GM19035 (cell line): ENCODE measurements at regions not wholly inside any gene's neighbourhood (a gene's known extent, or its start where the extent isn't known, plus 50 kb on each side); places are given as distances from the start of the nearest gene placed in this dataset.
"Not testable (repeated sequence)": the region's sequence is repeated elsewhere in the genome, so short reads cannot be mapped to it uniquely, and the experiment has no call there.

Source experiments
- ATAC-seq: cut with Tn5 transposase; IDR thresholded peaks from one replicate; pipeline ENCODE4 v1.9.1; 2021; ENCODE audit not compliant: unreplicated experiment

GRCh38 chr5:17952231-17952630, 318.0 kb downstream of the TAF11L14 start:
- no peak for ATAC-seq

DNA sequence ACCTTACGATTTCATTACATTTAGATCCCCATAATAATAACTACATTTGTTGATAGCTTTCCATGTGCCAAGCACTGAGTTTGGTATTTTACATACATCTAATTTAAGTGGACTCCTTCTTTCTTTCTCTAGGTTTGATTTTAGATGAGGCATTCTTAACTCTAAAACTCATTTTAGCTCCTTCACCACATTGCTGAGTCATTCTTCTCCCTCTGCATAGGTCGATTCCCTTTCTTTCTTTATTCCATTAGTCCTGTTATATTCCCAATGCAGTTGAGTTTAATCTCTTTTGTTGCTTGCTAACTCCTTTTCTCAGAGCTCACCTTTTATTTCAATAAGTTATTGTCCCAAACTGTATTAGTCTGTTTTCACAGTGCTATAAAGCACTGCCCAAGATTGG, 329.8 kb downstream of the TAF11L14 start:
- ATAC-seq, result no peak

GRCh38 chr5:17966640-17967402, 332.6 kb downstream of the TAF11L14 start:
- ATAC-seq, result no peak

- ATAC-seq, result no peak
These were observed 342.1 kb downstream of the TAF11L14 start for GRCh38 chr5:17976404-17976803.

DNA sequence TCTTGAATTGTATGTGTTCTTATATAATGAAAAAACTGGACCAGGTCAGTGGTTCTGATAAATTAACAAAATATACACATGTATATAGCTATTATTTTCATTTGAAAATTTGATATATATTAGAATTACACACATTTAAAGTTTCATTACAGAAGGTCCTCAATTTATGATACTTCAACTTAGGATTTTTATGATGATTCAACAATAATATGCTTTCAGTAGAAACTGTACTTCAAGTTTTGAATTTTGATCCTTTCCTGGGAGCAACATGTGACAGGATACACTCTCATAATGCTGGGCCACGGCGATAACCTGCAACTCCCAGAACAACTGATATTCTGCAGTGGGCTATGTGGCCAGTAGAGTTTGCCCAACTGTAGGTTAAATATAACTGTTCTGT, 344.7 kb downstream of the TAF11L14 start:
- ATAC-seq, result no peak

- not testable (repeated sequence) for ATAC-seq
These were observed 348.4 kb downstream of the TAF11L14 start for GRCh38 chr5:17982626-17983025.

DNA sequence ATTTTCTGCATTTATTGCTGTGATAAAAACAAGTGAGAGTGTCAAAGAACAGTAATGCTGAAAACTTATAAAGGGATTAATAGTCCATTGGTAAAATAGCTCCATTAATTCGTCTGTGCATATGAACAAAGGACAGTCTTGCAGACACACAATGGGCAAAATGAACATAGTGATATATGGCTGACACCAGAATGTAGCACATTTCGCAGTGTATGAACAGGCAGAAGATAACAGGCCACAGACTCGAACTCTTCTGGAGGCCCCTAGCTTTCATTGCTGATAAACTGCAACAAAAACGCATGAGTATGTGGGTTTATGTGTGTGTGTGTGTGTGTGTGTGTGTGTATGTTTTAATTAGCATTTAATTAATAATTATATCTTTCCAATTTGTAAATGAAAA, 354.8 kb downstream of the TAF11L14 start:
- no peak for ATAC-seq

- no peak for ATAC-seq
These were observed 355.6 kb downstream of the TAF11L14 start for GRCh38 chr5:17989567-17990563.

DNA sequence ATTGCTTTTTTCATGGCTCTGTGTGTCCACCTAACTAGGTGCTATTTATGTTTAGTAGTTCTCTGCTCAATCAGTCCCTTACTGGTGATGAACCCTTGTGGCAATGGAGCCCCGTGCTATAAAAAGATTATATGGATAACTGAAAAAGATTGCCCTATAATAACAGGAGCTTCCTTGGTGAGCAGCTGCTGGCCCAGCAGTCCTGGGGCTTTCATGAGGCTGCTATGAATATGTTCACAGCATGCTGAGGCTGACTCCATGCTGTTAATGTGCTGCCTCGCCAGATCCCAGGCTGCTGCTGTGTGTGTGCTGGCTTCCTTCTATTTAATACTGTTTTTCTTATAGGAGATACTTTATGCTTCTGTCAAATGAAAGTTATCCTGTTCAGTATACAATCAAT, 357.5 kb downstream of the TAF11L14 start:
- no peak for ATAC-seq

DNA sequence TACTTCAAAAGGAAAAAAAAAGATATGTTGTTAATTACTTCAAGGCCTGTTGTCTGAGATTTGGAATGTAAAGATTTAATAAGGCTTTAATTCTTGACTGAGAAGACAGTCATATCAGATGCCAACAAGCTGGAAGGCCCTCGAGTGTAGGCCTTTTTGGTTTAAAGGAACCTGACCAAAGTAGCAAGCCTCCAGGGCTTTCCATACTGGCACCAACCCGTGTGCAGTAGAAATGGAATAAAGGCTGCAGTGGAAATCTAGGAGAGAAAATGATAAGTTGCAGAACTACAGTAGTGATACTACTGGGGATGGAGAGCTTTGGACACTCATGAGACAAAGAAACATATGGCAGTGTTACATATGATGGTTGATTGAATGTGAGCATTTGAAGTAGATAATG, 358.0 kb downstream of the TAF11L14 start:
- no peak for ATAC-seq

GRCh38 chr5:17995997-17996396, 361.7 kb downstream of the TAF11L14 start:
- ATAC-seq, result no peak

GRCh38 chr5:17999858-18000257, 365.6 kb downstream of the TAF11L14 start:
- no peak for ATAC-seq

GRCh38 chr5:18000744-18001143, 366.5 kb downstream of the TAF11L14 start:
- no peak for ATAC-seq

DNA sequence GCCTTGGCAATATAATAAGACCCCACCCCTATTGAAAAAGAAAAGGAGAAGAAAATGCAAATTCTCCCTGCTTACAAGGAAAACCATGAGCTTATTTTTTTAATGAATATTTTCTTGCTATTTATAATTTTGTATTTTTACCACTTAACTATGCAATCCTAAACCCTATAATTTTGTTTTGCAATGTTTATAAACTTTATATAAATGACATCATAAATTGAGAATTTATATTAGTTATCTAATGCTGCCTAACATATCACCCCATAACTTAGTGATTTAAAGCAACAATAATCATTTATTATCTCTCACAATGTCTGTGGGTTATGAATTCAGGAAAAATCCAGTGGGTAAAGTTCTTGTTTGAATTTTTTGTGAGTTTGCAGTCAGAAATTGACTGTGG, 369.1 kb downstream of the TAF11L14 start:
- ATAC-seq, result no peak

GRCh38 chr5:18003784-18004183, 369.5 kb downstream of the TAF11L14 start:
- ATAC-seq, result no peak

DNA sequence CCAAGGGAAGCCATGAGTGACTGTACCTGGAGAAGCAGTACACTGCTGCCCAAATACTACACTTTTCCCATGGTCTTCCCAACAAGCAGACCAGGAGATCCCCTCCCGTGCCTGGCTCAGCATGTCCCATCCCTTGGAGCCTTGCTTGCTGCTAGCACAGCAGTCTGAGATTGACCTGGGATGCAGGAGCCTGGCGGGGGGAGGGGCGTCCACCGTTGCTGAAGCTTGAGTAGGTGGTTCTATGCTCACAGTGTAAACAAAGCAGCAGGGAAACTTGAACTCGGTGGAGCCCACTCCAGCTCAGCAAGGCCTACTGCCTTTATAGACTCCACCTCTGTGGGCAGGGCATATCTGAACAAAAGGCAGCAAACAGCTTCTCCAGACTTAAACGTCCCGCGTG, 372.0 kb downstream of the TAF11L14 start:
- ATAC-seq, result not testable (repeated sequence)

GRCh38 chr5:18008940-18009339, 374.7 kb downstream of the TAF11L14 start:
- no peak for ATAC-seq

GRCh38 chr5:18010053-18010452, 375.8 kb downstream of the TAF11L14 start:
- no peak for ATAC-seq

DNA sequence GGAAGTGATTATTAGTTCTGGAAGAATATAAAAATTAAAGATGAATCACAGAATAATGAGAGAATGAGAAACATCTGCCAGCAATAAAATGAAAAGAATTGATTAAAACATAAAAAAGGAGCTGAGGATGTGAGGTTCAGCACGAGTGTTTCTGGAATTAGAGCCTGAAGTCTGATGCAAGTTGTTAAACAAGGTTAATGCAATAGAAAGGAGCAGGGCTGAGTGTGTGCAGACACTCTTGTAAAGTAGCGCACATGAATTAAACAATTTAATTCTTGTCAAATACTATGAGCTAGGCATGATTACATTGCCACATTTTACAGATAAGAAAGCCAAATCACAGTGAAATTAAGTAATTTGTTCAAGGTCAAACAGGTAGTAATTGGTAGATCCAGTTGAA, 384.2 kb downstream of the TAF11L14 start:
- ATAC-seq, result no peak

DNA sequence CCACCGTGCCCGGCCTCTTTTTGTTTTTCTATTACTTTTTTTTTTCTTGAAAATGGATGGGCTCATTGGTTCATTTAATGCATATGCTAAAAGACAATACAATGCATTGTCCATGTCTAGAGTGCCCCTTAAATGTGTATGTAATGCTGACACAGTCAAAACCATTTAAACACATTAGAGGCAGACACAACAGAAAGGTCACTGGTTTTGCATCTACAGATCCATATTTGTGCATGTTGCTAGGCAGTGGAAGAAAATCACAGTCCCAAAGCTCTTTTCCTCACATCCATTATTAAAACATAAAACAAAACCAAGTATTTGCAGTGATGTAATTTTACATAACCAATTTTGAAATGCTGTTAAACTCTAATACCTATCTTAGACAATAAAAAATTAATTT, 389.0 kb downstream of the TAF11L14 start:
- ATAC-seq, result no peak

DNA sequence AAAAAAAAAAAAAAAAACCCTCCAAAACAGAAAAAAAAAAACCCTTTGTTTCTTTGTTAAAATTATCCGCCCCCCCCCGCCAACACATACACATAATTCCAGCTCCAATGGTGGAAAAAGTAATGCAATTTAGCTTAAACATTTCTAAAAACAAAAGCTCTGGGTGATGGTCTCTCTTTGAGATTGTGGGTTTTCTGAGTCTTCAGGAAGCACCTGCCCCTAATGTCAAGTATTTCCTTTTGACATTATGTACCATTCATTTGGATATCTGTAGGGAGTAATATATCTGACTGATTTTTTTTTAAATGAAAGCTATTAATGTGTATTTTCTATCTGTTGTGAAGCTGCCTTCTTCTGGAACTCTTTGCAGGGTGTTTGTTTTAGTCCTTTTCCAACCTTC, 389.7 kb downstream of the TAF11L14 start:
- no peak for ATAC-seq

DNA sequence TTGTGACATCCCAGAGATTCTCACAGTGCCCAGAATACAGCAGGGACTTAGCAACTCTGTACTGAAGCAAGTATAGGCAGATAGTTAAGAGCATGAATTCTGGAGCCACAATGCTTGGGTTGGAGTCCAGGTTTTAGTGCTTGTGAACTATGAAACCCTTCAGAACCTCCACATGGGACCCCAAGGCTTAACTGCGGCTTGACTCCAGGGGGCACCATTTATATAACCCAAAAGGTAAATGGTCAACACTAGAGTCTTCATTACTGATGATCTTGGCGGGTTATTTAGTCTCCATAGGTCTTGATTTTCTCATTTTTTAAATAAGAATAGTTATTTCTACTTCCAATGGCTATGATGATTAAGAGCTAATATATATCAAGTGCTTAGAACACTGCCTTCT, 390.3 kb downstream of the TAF11L14 start:
- ATAC-seq, result no peak
